GM21786 (cell line): ENCODE measurements at regions not wholly inside any gene's neighbourhood (a gene's known extent, or its start where the extent isn't known, plus 50 kb on each side); places are given as distances from the start of the nearest gene placed in this dataset.

Experiments
- ATAC-seq: cut with Tn5 transposase; IDR thresholded peaks from one replicate; pipeline ENCODE4 v1.9.1; 2021; ENCODE audit not compliant: unreplicated experiment

DNA sequence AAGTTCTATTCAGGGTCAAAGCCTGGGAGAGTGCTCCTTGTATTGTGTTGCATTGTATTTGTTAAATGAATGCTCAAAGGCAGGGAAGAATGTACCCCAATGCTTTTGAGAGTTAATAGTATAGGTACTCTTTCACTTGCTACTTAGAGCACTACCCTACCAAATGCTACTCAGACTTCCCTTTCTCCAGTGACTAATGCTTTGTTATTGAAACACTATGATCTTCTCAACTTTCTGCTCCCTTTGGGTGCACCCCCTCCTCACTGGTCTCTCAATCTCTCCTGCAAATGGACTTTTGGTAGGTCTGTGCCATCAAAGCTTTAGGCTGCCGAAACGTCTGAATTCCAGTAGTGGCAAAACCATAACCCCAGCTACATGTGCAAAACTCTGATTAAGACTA, 177.7 kb upstream of the AHR start:
- ATAC-seq: no peak

- ATAC-seq: no peak
These were observed 176.8 kb upstream of the AHR start for GRCh38 chr7:17121671-17122070.

DNA sequence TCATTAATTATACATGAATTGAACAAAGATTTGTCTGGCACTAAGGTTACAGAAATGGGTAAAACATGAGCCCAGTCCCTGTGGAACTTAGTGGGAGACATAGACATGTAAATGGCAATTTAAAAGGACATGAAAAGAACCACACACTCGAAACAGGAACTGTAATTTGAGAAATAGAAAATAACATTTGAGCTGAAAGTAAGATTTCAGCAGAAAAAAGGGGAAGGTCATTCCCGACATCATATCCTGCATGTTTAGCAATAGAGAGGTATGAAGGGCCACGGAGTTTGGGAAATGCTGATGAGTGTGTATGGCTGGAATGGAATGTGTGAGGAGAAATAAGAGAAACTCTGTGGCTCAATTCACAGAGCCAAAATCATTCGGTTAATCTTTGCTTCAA, 175.4 kb upstream of the AHR start:
- peak; percentile 57 for ATAC-seq

DNA sequence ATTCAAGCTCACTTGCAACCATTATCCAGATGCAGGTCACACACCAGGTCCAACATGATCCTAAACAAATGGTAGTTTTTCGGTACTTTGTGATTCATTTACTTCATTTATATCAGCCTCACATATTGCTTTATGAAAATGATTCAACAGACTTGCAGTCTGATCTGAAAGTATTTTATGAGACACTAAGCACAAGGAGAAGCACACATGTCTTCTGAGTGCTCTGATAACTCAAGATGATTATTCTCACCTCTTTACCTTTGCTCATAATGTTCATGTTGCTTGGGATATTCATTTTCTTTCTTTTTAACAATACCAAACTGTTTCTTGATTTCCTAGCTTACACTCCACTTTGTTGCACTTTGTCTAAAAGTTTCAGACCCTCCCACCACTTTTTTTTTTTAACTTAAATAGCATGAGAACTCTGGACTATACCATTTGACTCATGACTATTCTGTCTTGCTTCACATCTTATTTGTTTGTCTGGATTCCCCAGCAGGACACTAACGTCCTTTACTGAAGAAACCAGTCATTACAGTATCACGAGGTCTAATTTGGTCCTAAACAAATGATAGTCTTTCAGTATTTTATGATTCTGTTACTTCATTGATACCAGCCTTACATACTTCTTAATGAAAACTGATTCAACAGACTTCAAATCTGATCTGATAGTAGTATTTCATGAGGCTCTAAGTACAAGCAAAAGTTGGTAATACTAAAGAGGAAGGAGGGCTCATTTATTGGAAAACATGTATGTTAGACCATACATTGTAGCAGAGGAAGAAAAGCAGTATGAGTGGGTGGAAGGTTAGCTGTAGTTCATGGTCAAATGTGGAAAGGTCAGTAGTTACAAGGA, 171.8 kb upstream of the AHR start:
- ATAC-seq: peak; percentile 66

- ATAC-seq: no peak
These were observed 169.2 kb upstream of the AHR start for GRCh38 chr7:17129218-17129617.

DNA sequence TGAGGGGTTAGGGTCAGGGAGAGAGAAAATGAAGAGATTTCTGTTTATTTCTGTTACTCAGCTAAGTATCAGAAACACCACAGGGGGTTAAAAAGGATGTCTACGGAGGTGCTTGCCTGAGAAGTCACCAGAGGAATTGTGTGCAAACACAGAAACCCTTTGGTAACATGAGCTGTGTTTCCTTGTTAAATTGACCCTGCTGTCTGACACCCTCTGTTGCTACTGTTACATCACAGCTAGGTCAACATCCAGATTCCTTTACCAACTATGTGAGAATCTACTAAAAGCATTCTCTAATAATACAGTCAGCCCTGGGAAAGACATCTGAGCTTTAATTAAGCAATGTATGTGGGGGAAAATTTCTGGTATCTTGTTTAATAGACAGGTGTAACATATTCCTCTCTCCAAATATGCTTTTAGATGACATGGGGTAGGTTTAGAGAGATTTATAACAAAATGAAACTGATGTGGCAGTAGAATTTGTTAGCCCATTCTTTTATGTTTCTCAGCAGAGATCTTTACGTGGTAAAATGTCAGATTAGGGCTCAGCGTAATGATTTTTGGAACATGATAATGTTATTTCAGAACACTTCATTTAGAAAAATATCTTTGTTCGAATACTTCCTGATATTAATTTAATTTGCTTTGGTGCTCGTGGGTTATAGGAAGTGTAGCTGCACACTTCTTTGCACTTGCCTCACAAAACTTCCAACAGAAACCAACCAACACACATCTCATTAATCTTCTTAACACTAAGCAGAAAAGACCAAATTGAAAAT, 168.0 kb upstream of the AHR start:
- ATAC-seq: no peak

- no peak for ATAC-seq
These were observed 167.4 kb upstream of the AHR start for GRCh38 chr7:17131060-17131345.

- ATAC-seq: peak; percentile 52
These were observed 166.3 kb upstream of the AHR start for GRCh38 chr7:17131983-17132655.

- no peak for ATAC-seq
These were observed 165.7 kb upstream of the AHR start for GRCh38 chr7:17132726-17133125.

- ATAC-seq: no peak
These were observed 164.5 kb upstream of the AHR start for GRCh38 chr7:17133977-17134376.

GRCh38 chr7:17134786-17135185, 163.7 kb upstream of the AHR start:
- peak; percentile 88 for ATAC-seq

DNA sequence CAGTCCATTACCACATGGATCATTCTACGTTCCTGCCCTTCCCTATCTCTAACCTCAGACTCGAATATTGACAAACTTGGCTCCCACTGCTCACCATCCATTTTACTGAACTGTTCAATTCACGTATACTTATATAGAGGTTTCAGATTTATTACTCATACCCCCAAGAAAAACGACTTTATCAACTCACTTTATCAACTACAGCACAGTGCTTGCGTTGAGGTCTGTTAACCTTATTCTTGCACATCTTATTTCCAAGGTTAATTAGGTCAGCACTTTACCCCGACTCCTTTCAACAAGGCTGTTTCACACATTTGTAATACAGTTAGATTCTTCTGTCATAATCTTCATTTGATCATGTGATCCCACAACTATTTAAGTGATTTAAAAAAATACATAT, 162.3 kb upstream of the AHR start:
- ATAC-seq: no peak

DNA sequence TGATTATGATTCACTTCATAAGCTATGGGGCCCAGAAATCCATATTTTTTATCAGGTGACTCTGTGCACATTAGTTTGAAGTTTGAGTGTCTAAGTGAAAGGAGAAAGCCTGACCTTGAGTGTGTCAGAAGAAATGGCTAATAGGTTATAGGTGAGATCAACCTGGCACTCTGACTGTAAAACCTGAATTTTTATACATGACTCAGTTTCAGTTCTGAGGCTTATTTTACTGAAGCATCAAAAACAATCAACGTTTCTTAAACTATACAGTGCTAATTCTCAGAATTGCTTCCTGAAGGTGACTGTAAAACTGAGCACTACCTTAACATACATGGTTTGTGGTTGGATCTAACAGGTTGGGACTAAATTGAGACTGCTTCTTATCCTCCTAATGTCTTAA, 159.4 kb upstream of the AHR start:
- ATAC-seq: no peak

DNA sequence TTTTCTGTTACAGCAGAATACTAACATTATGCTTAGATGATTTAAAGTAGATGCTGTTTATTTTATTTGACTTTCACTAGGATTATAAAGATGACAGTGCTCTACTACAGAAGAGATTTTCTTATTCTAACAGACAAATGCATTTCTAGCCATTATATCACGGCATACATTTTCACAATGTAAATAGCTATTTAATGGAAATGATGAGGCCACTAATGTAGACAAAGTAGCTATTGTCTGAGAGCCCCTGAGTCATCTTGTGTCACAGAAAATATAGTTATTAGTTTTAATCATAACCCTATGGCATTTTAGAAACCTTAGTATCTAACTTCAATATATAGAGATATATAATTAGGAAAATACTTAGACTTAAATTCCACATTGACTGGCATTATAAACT, 158.0 kb upstream of the AHR start:
- ATAC-seq: no peak

DNA sequence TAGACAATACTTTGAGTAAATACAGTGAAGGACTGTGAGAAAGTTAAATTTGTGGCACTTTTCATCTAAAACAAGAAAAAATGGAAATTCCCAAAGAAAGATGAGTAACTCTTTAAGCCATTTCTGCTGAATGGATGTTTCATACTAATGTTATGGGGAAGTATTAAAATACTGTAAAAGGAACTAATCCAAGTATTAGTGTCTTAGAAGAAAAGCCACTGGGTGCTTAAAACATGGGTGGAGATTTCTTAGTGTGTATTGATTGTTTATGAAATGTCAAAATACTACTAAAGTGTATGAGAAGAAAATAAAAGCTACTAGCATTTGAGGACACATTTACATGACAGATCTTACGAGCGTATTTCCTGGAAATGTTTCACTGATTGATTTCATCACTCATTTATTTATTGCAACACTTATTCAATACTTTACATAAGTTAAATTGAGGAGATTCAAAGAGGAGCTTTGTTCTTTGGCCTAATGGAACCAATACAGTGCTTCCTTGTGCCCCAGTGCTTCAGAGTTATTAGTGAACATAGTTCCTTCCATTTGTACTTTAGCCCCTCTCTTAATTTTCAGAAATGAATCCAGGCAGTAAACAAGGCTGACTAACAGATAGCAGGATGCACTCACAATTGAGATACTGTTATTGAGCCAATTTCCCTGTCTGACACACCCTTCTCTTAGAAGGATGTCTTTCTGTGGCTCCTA, 155.5 kb upstream of the AHR start:
- no peak for ATAC-seq

GRCh38 chr7:17144322-17144721, 154.1 kb upstream of the AHR start:
- no peak for ATAC-seq

DNA sequence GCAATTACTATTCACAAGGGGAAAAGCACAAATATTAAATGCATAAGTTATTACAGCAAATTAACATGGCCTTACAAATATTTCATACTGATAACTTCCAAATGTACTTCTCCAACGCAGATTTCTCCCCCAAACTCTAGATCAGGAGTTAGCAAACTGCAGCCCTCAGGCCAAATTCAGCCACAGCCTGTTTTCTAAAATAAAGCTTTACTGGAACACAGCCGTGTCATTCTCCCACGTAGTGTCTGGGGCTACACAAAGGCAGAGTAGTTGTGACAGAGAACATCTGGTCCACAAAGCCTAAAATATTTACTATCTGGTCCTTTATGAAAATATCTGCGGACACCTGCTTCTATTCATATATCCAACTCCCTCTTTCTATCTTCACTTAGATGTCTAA, 151.8 kb upstream of the AHR start:
- ATAC-seq: no peak

DNA sequence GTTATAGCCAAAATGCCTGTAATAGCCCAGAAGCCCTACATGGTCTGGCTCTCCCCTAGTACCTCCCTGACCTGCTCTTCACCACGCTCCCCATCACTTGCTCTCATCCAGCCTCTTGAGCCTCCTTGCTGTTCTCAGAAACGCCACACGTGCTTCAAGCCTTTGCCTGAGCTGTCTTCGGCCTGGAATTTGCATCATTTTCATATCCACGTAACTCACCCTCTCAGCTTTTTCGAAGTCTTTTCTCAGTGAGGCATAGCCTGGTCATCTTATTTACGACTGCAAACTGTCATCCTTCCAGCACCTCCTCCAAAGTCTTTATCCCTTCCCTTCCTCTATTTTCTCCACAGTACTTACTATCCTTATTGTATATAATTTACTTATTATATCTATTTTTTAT, 151.0 kb upstream of the AHR start:
- no peak for ATAC-seq

- peak; percentile 79 for ATAC-seq
These were observed 148.4 kb upstream of the AHR start for GRCh38 chr7:17150018-17150417.

GRCh38 chr7:17152721-17153120, 145.7 kb upstream of the AHR start:
- ATAC-seq: peak; percentile 35

GRCh38 chr7:17153536-17153935, 144.9 kb upstream of the AHR start:
- no peak for ATAC-seq
